ENCODE measurements at regions not wholly inside any gene's neighbourhood (a gene's known extent, or its start where the extent isn't known, plus 50 kb on each side); places are given as distances from the start of the nearest gene placed in this dataset.

DNA sequence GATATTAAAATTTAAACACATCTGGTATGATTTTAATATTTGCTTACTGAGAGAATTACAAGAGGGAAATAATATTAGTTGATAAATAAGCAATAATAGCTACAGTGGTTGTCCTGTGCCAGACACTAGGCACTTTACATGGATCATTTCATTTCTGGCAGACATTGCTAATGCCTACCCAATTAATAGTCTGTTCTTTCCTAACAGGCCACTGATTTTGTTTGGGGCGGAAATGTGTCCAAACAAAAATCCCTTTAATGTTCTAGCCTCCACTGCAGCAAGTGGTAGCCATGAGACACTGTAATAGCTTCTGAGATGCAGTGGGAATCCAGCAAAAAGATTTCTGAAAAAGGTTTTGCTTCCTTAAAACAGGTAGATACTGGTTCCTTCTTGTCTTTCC is 527.4 kb downstream of the CSNK1G3 start:
- TF ChIP-seq CTCF (IDR thresholded peaks at IDR 0.05), result no peak
- no peak for TF ChIP-seq ZFX (IDR thresholded peaks at IDR 0.05; ENCODE audit: borderline replicate concordance)

Data from 22Rv1 (cell line).